PC-9 (cell line): ENCODE measurements at regions not wholly inside any gene's neighbourhood (a gene's known extent, or its start where the extent isn't known, plus 50 kb on each side); places are given as distances from the start of the nearest gene placed in this dataset.

Source experiments
- BruUV-seq: library from RNA; stranded (reverse); fragments of 400-500 nt; replicated peaks from 2 replicates; lab custom pipeline; 2021; lab: Mats Ljungman, UMichigan
- CTCF ChIA-PET: fragments of 300-600 bp; sonication (Branson Sonifier 250); formaldehyde crosslinking; loops from one replicate; lab custom pipeline; 2022; ENCODE audit warnings: antibody characterized with exemption; lab: Charles Lee
- POLR2A ChIA-PET: fragments of 300-600 bp; sonication (Branson Sonifier 250); formaldehyde crosslinking; loops from one replicate; lab custom pipeline; 2022; ENCODE audit warnings: antibody characterized with exemption; ENCODE audit not compliant: unreplicated experiment; lab: Charles Lee
- DNase-seq, 2 experiments: peaks; one replicate each; pipeline versions ENCODE4 v3.0.0 to v3.0.0-alpha.2; 2015 to 2022; ENCODE audit warnings: mixed read lengths in 1 of 2
- H2AFZ ChIP-seq: fragments of 200-600 bp; sonication (generic); 2 replicates; pipeline ENCODE4 v1.8.1; 2017; ENCODE audit warnings: antibody characterized with exemption
- H3F3A ChIP-seq: fragments of 200-600 bp; sonication (generic); 2 replicates; pipeline ENCODE4 v1.8.1; 2017; ENCODE audit warnings: antibody characterized with exemption, mild to moderate bottlenecking, low read depth; ENCODE audit not compliant: insufficient read depth
- H3K27ac ChIP-seq: fragments of 200-600 bp; sonication (generic); 2 replicates; pipeline ENCODE4 v1.6.1; 2016; ENCODE audit warnings: mixed run types
- H3K27me3 ChIP-seq: fragments of 200-600 bp; sonication (generic); 2 replicates; pipeline ENCODE4 v1.6.1; 2016; ENCODE audit warnings: low read depth, mixed run types; ENCODE audit not compliant: insufficient read depth
- H3K36me3 ChIP-seq: fragments of 200-600 bp; sonication (generic); 2 replicates; pipeline ENCODE4 v1.6.1; 2016; ENCODE audit warnings: low read depth, mixed run types
- H3K4me1 ChIP-seq: fragments of 200-600 bp; sonication (generic); replicated peaks from 2 replicates; pipeline ENCODE4 v1.6.1; 2016; ENCODE audit warnings: mixed run types; ENCODE audit not compliant: insufficient read depth
- H3K4me2 ChIP-seq: fragments of 200-600 bp; sonication (generic); 2 replicates; pipeline ENCODE4 v1.6.1; 2017; ENCODE audit warnings: mixed run types
- H3K4me3 ChIP-seq: fragments of 200-600 bp; sonication (generic); 2 replicates; pipeline ENCODE4 v1.6.1; 2016; ENCODE audit warnings: mixed run types
- H3K79me2 ChIP-seq: fragments of 200-600 bp; sonication (generic); 2 replicates; pipeline ENCODE4 v1.6.1; 2017; ENCODE audit warnings: low read depth, mixed run types
- H3K9me2 ChIP-seq: fragments of 200-600 bp; sonication (generic); 2 replicates; pipeline ENCODE4 v1.8.1; 2017; ENCODE audit warnings: mild to moderate bottlenecking; ENCODE audit not compliant: insufficient read depth
- H3K9me3 ChIP-seq: fragments of 200-600 bp; sonication (generic); 2 replicates; pipeline ENCODE4 v1.8.1; 2016; ENCODE audit warnings: low read depth; ENCODE audit not compliant: insufficient read depth
- H4K20me1 ChIP-seq: fragments of 200-600 bp; sonication (generic); 2 replicates; pipeline ENCODE4 v1.8.1; 2017; ENCODE audit not compliant: insufficient read depth
- CTCF ChIP-seq: fragments of 200-600 bp; sonication (generic); conservative IDR thresholded peaks from 2 replicates; pipeline ENCODE4 v1.6.1; 2017; ENCODE audit warnings: mixed run types, antibody characterized with exemption, mild to moderate bottlenecking, moderate library complexity
- EZH2 ChIP-seq: fragments of 200-600 bp; sonication (generic); IDR thresholded peaks from 2 replicates; pipeline ENCODE4 v1.8.0; 2017; ENCODE audit warnings: antibody characterized with exemption, low read depth
- intact Hi-C: fragments of 100-400 bp; cut with micrococcal nuclease; formaldehyde crosslinking; loops from one replicate; pipeline ENCODE4 v1.10.0; 2022; ENCODE audit not compliant: unreplicated experiment

- Histone ChIP-seq H3K36me3 (no peaks in the 10 kb centered on the region), H3F3A (no peaks in the 10 kb centered on the region), H3K4me1 (no peaks in the 10 kb centered on the region), H4K20me1 (no peaks in the 10 kb centered on the region), H3K79me2 (no peaks in the 10 kb centered on the region), H3K9me3 (no peaks in the 10 kb centered on the region), H3K27ac (no peak overlapping the region), H3K4me2 (no peak overlapping the region), H3K4me3 (no peak overlapping the region), H3K9me2 (0 out of 2 replicates have a peak, but pooled peaks cover 3% of the 10 kb centered on the region), H2AFZ (no peak overlapping the region), H3K27me3 (no peaks in the 10 kb centered on the region)
- POLR2A ChIA-PET, result no interaction called here
- intact Hi-C loops, result no loop called here
- no peak for DNase-seq
- no TSS peak for BruUV-seq
- CTCF ChIA-PET, result no interaction called here
- TF ChIP-seq EZH2 (no peak), CTCF (no peak)
Measured at GRCh38 chr12:25723921-25724491, 170.9 kb upstream of the LMNTD1 start.

GRCh38 chr12:25725470-25725869 is 172.4 kb upstream of the LMNTD1 start:
- Histone ChIP-seq H3K4me1 (no peaks in the 10 kb centered on the region), H3K9me2 (0 out of 2 replicates have a peak, but pooled peaks cover 3% of the 10 kb centered on the region), H3K27me3 (no peaks in the 10 kb centered on the region), H3K4me2 (no peak overlapping the region), H3K79me2 (no peaks in the 10 kb centered on the region), H3K36me3 (no peaks in the 10 kb centered on the region), H2AFZ (no peak overlapping the region), H3K4me3 (no peak overlapping the region), H3F3A (no peaks in the 10 kb centered on the region), H3K27ac (no peak overlapping the region), H4K20me1 (no peaks in the 10 kb centered on the region), H3K9me3 (no peaks in the 10 kb centered on the region)
- no peak for DNase-seq
- CTCF ChIA-PET, result no interaction called here
- intact Hi-C loops, result no loop called here
- no TSS peak for BruUV-seq
- TF ChIP-seq CTCF (no peak), EZH2 (no peak)
- POLR2A ChIA-PET, result no interaction called here

GRCh38 chr12:25725931-25726330 is 172.8 kb upstream of the LMNTD1 start:
- BruUV-seq, result no TSS peak
- TF ChIP-seq CTCF (no peak), EZH2 (no peak)
- H3K9me2 ChIP-seq, result 0 out of 2 replicates have a peak, but pooled peaks cover 3% of the 10 kb centered on the region
- intact Hi-C loops, result no loop called here
- no peaks in the 10 kb centered on the region for H3K36me3 ChIP-seq
- DNase-seq, result no peak
- ChIA-PET CTCF (no interaction called here), POLR2A (no interaction called here)
- no peak overlapping the region for H2AFZ ChIP-seq
- no peak overlapping the region for H3K4me2 ChIP-seq
- no peaks in the 10 kb centered on the region for H3K4me1 ChIP-seq
- no peak overlapping the region for H3K27ac ChIP-seq
- H3K4me3 ChIP-seq, result no peak overlapping the region
- H3F3A ChIP-seq, result no peaks in the 10 kb centered on the region
- no peaks in the 10 kb centered on the region for H3K9me3 ChIP-seq
- no peaks in the 10 kb centered on the region for H3K79me2 ChIP-seq
- no peaks in the 10 kb centered on the region for H3K27me3 ChIP-seq
- H4K20me1 ChIP-seq, result no peaks in the 10 kb centered on the region
